ENCODE measurements at regions not wholly inside any gene's neighbourhood (a gene's known extent, or its start where the extent isn't known, plus 50 kb on each side); places are given as distances from the start of the nearest gene placed in this dataset.

- no peaks in the 10 kb centered on the region for H3K36me3 ChIP-seq (ENCODE audit: control insufficient read depth, insufficient read depth, low read length)
These were observed 134.7 kb upstream of the TCERG1L start for GRCh38 chr10:131446171-131446570.

GRCh38 chr10:131448171-131448570 lies 136.7 kb upstream of the TCERG1L start:
- no peak for DNase-seq (ENCODE audit: extremely low read depth, insufficient read length)

More at GRCh38 chr10:131446171-131446570, 134.7 kb upstream of the TCERG1L start:
- no peak overlapping the region for H3K4me3 ChIP-seq (replicated peaks; ENCODE audit: low read depth, low read length)
- no peak for DNase-seq (ENCODE audit: extremely low read depth, insufficient read length)
- H3K27me3 ChIP-seq (replicated peaks; ENCODE audit: control insufficient read depth, insufficient read depth, low read length) = no peaks in the 10 kb centered on the region
- TF ChIP-seq, protein P1, sequence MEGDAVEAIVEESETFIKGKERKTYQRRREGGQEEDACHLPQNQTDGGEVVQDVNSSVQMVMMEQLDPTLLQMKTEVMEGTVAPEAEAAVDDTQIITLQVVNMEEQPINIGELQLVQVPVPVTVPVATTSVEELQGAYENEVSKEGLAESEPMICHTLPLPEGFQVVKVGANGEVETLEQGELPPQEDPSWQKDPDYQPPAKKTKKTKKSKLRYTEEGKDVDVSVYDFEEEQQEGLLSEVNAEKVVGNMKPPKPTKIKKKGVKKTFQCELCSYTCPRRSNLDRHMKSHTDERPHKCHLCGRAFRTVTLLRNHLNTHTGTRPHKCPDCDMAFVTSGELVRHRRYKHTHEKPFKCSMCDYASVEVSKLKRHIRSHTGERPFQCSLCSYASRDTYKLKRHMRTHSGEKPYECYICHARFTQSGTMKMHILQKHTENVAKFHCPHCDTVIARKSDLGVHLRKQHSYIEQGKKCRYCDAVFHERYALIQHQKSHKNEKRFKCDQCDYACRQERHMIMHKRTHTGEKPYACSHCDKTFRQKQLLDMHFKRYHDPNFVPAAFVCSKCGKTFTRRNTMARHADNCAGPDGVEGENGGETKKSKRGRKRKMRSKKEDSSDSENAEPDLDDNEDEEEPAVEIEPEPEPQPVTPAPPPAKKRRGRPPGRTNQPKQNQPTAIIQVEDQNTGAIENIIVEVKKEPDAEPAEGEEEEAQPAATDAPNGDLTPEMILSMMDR (IDR thresholded peaks at IDR 0.05; ENCODE audit: insufficient read depth, low read length, poor library complexity, severe bottlenecking) = no peak

DNA sequence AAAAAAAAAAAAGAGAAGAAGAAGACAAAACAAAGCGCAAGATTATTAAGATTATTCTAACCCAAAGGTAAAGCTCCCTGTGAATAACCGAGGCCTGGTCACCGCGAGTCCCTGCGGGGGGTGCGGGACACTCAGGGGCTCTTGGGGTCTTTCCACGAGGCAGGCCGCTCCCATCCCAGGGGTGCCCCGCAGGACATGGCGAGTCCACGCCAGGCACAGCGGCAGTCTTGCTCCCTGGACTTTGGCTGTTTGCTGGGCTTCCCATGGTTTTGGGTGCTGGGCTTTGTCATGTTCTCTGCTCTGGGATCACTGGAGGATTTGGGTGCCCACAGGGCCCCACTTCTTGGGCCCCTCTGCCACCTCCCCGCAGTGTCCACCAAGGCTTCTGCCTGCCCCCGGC lies 137.4 kb upstream of the TCERG1L start:
- DNase-seq (ENCODE audit: extremely low read depth, insufficient read length) = no peak
- no peak overlapping the region for H3K4me3 ChIP-seq (replicated peaks; ENCODE audit: low read depth, low read length)
- TF ChIP-seq, protein P1 (IDR thresholded peaks at IDR 0.05; ENCODE audit: insufficient read depth, low read length, poor library complexity, severe bottlenecking) = no peak
- H3K27me3 ChIP-seq (replicated peaks; ENCODE audit: control insufficient read depth, insufficient read depth, low read length) = no peaks in the 10 kb centered on the region
- H3K36me3 ChIP-seq (ENCODE audit: control insufficient read depth, insufficient read depth, low read length) = no peaks in the 10 kb centered on the region

More at GRCh38 chr10:131448171-131448570, 136.7 kb upstream of the TCERG1L start:
- Histone ChIP-seq H3K4me3 (replicated peaks; ENCODE audit: low read depth, low read length) (no peak overlapping the region), H3K27me3 (replicated peaks; ENCODE audit: control insufficient read depth, insufficient read depth, low read length) (no peaks in the 10 kb centered on the region), H3K36me3 (ENCODE audit: control insufficient read depth, insufficient read depth, low read length) (no peaks in the 10 kb centered on the region)
- TF ChIP-seq, protein P1 (IDR thresholded peaks at IDR 0.05; ENCODE audit: insufficient read depth, low read length, poor library complexity, severe bottlenecking) = no peak

DNA sequence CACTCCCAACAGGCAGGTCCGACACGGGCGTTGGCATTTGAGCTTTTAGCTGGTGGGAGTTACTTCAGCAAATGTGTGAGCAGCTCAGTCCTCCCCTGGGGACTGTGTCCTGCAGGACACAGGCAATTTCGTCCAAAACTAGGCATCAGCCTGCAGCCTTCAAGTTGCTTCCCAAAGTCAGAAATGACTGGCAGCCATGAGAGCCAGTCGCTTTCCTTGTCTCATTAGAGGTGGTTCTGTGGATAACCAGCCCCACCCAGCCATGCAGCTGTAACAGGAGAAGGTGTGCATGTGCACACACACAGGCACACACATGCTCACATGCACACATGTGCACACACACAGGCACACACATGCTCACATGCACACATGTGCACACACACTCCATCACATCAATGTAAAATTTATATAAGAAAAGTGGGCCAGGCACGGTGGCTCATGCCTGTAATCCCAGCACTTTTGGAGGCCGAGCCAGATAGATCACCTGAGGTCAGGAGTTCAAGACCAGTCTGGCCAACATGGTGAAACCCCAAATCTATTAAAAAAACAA lies 138.8 kb upstream of the TCERG1L start:
- no peak for DNase-seq (ENCODE audit: extremely low read depth, insufficient read length)
- H3K4me3 ChIP-seq (replicated peaks; ENCODE audit: low read depth, low read length) = no peak overlapping the region
- H3K27me3 ChIP-seq (replicated peaks; ENCODE audit: control insufficient read depth, insufficient read depth, low read length) = no peaks in the 10 kb centered on the region
- TF ChIP-seq, protein P1 (IDR thresholded peaks at IDR 0.05; ENCODE audit: insufficient read depth, low read length, poor library complexity, severe bottlenecking) = no peak
- no peaks in the 10 kb centered on the region for H3K36me3 ChIP-seq (ENCODE audit: control insufficient read depth, insufficient read depth, low read length)

GRCh38 chr10:131451407-131452015 lies 140.0 kb upstream of the TCERG1L start:
- TF ChIP-seq, protein P1 (IDR thresholded peaks at IDR 0.05; ENCODE audit: insufficient read depth, low read length, poor library complexity, severe bottlenecking) = no peak
- Histone ChIP-seq H3K36me3 (ENCODE audit: control insufficient read depth, insufficient read depth, low read length) (no peaks in the 10 kb centered on the region), H3K27me3 (replicated peaks; ENCODE audit: control insufficient read depth, insufficient read depth, low read length) (no peaks in the 10 kb centered on the region), H3K4me3 (replicated peaks; ENCODE audit: low read depth, low read length) (no peak overlapping the region)
- no peak for DNase-seq (ENCODE audit: extremely low read depth, insufficient read length)

Measured in GM06990 (cell line).